Skeletal muscle cell (primary cell): ENCODE measurements at regions not wholly inside any gene's neighbourhood (a gene's known extent, or its start where the extent isn't known, plus 50 kb on each side); places are given as distances from the start of the nearest gene placed in this dataset.
"Not testable (repeated sequence)": the region's sequence is repeated elsewhere in the genome, so short reads cannot be mapped to it uniquely, and the experiment has no call there.

Experiments used
- DNase-seq: peaks from one replicate; pipeline ENCODE4 v3.0.0-alpha.2; 2010; ENCODE audit warnings: low read depth
- H3K4me3 ChIP-seq: 2 replicates; pipeline ENCODE4 v1.5.1; 2011; ENCODE audit warnings: low read depth, mild to moderate bottlenecking, control low read depth, low read length, moderate library complexity

DNA sequence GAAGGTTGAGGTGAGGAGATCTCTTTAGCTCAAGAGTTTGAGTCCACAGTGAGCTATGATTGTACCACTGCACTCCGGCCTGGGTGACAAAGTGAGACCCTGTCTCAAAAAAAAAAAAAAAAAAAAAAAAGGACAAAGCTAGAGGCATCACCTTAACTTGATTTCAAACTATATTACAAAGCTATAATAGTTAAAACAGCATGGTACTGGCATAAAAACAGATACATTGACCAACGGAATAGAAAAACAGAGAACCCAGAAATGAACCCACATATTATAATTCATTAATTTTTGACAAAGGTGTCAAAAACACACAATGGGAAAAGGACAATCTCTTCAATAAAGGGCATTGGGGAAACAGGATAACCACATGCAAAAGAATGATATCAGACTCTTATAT lies 50.8 kb upstream of the MBOAT1 start:
- no peak for DNase-seq
- H3K4me3 ChIP-seq, result no peak overlapping the region

GRCh38 chr6:20265842-20266241 lies 53.6 kb upstream of the MBOAT1 start:
- DNase-seq, result no peak

DNA sequence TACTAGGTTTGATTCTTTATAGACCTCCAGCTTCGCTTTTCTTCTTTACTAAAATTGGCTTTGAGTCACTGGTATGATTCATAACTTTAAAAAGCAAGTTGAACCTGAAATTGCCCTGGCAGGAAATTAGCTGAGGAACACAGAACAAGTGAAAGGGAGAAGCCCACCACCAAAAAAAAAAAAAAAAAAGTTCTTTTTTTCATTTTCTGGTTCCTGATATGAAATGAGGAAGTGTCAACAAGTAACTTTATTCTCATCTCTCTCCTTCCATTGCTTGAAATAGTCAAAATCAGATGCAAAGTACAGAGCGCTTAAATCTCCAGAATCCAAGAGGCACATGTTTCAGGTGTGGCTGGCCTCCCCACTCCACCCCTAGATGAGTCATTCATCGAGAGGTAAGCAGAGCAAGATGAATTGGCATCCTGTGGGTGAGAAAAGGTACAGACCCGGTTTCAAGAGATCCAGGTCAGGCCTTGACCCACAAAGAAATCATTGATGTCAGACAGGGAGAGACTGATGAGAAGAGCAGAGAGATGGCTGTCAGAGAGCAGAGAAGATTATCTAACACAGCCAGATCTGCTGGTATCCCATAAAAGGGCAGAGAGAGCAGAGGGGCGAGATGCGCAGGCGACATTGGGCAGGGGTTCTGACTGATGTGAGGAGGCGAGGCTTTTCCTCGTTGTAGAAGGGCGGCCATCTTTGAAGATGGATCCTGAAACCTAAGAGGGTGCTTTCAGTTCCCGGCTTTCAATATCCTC lies 54.8 kb upstream of the MBOAT1 start:
- H3K4me3 ChIP-seq, result no peak overlapping the region
- DNase-seq, result no peak

More at GRCh38 chr6:20265842-20266241, 53.6 kb upstream of the MBOAT1 start:
- no peak overlapping the region for H3K4me3 ChIP-seq

DNA sequence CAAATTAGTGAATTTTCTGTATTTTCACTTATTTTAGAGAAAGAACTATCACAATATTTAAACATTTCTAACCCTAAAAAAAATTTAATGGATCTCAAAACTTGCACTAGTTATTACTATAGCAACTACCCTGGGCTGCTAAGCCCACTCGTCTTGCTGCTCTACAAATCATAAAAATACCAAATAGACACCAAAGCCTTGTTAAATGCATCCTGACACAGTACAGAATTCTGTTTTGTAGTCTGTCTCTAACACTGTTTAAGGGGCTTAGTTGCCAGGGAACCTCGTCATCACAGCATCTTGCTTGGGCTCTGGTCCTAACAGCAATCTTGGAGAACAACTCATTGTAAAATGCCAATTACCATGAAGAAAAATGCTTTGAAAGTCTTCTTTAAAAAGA lies 56.9 kb upstream of the MBOAT1 start:
- no peak overlapping the region for H3K4me3 ChIP-seq
- no peak for DNase-seq

GRCh38 chr6:20271818-20272217 lies 59.5 kb upstream of the MBOAT1 start:
- no peak overlapping the region for H3K4me3 ChIP-seq
- no peak for DNase-seq

GRCh38 chr6:20274137-20274536 lies 61.9 kb upstream of the MBOAT1 start:
- H3K4me3 ChIP-seq, result no peak overlapping the region
- DNase-seq, result no peak

- DNase-seq, H3K4me3 ChIP-seq: not testable (repeated sequence)
Observed at GRCh38 chr6:20275837-20276236, 63.6 kb upstream of the MBOAT1 start.

GRCh38 chr6:20277724-20278123 lies 65.5 kb upstream of the MBOAT1 start:
- not testable (repeated sequence) for H3K4me3 ChIP-seq, DNase-seq

DNA sequence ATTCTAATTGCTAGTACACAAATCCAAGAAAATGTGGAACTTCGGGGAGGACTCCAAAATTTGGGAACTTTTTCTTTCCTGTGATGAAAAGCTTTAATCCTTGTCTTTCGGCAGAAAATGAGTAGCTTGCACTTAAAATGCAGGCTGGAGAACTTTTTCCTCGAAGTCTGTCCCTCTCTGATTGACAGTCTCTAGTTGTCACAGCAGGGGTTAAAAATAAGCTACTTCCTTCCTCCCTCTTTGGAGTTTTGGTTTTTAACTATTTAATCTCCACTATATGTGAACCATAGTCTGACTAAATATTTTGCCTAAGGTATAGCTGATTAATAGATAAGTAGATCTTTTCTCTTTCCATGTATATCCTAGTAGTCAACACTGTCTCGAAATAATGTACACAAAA lies 66.8 kb upstream of the MBOAT1 start:
- no peak for DNase-seq
- no peak overlapping the region for H3K4me3 ChIP-seq

GRCh38 chr6:20279608-20280287 lies 67.5 kb upstream of the MBOAT1 start:
- no peak for DNase-seq

GRCh38 chr6:20280288-20280621 lies 68.0 kb upstream of the MBOAT1 start:
- no peak overlapping the region for H3K4me3 ChIP-seq
- DNase-seq, result no peak

More at GRCh38 chr6:20279608-20280287, 67.5 kb upstream of the MBOAT1 start:
- no peak overlapping the region for H3K4me3 ChIP-seq

DNA sequence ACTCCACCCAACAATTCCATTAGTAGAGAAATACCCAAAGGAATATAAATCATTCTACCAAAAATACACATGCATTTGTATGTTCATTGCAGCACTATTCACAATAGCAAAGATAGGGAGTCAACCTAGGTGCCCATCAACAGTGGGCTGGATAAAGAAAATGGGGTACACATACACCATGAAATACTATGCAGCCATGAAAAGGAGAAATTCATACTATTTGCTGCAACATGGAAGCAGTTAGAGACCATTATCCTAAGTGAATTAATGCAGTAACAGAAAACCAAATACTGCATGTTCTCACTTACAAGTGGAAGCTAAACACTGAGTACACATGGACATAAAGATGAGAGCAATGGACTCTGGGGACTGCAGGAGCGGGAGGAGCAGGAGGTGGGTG lies 72.4 kb upstream of the MBOAT1 start:
- DNase-seq, result no peak
- H3K4me3 ChIP-seq, result no peak overlapping the region

DNA sequence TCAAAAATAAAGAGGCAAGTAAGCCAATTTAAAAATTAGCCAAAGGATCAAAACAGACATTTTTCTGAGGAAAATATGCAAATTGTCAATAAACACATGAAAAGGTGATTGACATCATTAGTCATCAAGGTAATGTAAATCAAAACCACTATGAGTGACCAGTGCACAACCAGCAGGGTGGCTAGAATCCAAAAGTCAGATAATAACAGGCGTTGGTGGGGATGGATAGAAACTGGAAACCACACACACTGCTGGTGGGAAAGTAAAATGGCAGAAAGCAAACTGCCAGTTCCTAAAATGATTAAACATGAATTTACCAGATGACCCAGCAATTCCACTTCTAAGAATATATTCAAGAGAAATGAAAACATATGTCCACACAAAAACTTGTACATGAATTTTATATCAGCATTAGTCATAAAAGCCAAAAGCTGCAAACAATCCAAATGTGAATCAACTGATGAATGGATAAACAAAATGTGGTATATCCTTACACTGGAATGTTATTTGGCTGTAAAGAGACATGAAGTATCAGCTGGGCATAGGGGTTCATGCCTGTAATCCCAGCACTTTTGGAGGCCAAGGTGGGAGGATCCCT lies 74.8 kb upstream of the MBOAT1 start:
- H3K4me3 ChIP-seq, result no peak overlapping the region
- no peak for DNase-seq

DNA sequence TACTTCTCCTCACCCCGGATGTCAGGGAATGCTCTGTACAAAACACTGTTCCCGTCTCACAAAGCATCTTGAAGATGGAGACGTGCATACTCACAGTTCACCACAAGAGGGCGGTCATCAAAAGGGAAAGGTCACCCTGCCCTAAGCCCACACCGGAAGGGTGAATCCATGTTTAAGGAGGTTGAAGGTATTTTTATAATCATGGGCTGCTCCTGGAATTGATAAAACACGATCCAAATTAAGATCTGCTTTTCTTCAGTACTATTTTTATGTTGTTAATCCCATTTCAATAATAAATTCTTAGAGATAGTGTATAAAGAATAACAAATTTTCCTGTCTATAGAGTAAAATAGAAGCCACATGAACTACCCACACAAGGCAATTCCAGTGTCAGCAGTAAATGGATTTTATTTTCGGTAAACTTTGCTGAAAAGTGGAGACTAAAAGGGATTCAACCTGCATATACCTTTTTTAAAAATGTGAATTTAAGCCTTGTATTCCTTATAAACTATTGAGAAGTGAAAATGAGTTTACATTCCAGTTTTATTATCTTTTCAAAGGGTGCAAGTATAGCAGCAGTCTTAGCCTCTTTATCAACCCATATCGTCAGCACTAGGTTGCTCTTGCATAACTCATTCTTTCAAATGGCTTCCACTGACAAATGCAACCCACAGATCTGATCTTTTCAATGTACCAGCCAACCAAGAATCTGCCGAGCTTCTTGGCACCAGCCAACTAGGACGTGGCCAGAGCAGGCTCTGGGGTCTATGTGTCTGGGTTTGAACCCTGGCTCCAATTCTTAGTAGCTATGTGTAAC lies 79.7 kb upstream of the MBOAT1 start:
- peak; percentile 30 for DNase-seq
- no peak overlapping the region for H3K4me3 ChIP-seq

DNA sequence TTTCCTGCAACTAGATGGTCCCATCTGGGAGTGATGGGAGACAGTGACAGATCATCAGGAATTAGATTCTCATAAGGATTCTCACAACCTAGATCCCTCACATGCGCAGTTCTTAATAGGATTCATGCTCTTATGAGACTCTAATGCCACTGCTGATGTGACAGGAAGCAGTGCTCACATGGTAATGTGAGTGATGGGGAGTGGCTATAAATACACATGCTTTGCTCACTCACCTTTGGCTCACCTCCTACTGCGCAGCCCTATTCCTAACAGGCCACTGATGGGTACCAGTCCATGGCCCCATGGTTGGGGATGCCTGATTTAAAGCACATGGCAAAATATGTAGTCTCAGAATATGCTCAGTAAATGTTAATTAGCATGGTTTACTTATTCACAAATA lies 80.6 kb upstream of the MBOAT1 start:
- no peak for DNase-seq
- no peak overlapping the region for H3K4me3 ChIP-seq

DNA sequence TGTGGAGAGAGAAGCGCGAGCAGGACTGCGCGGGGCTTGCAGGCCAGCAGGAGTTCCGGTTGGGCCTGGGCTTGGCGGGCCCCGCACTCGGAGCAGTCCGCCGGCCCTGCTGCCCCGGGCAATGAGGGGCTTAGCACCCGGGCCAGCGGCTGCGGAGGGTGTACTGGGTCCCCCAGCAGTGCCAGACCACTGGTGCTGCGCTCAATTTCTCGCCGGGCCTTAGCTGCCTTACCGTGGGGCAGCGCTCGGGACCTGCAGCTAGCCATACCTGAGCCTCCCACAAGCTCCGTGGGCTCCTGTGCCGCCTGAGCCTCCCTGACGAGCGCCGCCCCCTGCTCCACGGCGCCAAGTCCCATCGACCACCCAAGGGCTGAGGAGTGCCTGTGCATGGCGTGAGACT lies 89.0 kb upstream of the MBOAT1 start:
- no peak for DNase-seq

DNA sequence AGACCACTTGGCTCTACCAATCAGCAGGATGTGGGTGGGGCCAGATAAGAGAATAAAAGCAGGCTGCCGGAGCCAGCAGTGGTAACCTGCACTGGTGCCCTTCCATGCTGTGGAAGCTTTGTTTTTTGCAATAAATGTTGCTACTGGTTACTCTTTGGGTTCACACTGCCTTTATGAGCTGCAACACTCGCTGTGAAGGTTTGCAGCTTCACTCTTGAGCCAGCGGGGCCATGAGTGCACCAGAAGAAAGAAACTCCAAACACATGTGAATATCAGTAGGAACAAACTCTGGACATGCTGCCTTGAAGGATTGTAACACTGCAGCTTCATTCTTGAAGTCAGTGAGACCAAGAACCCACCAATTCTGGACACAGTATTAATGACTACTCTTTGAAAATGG lies 89.9 kb upstream of the MBOAT1 start:
- no peak for DNase-seq
- no peak overlapping the region for H3K4me3 ChIP-seq

More for the DNA sequence above, 89.0 kb upstream of the MBOAT1 start:
- no peak overlapping the region for H3K4me3 ChIP-seq

GRCh38 chr6:20302702-20303251 lies 90.5 kb upstream of the MBOAT1 start:
- no peak overlapping the region for H3K4me3 ChIP-seq
- no peak for DNase-seq

DNA sequence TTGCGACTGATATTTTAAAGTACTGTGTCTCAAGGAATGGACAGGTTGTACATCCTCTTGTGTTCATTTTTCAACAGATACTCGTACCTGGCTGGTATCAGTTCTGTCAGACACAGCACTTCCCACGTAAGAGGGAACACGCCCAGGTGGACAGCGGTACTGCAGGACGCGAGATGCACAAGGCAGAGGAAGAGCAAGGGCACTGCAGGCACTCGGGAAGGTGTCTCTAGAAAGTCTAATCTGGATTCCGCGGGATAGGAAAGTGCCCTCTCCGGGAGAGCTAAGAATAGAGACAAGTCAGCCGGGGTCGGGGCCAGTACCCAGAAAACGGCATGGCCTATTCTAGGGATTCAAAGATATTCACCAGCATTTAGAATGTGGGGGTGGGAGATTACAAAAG lies 94.2 kb upstream of the MBOAT1 start:
- no peak for DNase-seq

GRCh38 chr6:20309186-20309585 lies 92.5 kb upstream of the E2F3 start:
- DNase-seq, result no peak
- H3K4me3 ChIP-seq, result no peak overlapping the region

More for the DNA sequence above, 94.2 kb upstream of the MBOAT1 start:
- H3K4me3 ChIP-seq, result no peak overlapping the region
